Pancreas (tissue), 10 donors: ENCODE measurements at regions not wholly inside any gene's neighbourhood (a gene's known extent, or its start where the extent isn't known, plus 50 kb on each side); places are given as distances from the start of the nearest gene placed in this dataset.

Source experiments
- ATAC-seq, 4 donors: fragments of 200-7000 bp; cut with Tn5 transposase; one replicate each; pipeline versions ENCODE4 v1.8.0 to v1.9.1; 2020; ENCODE audit warnings: mild to moderate bottlenecking in 4 of 4, moderate library complexity in 4 of 4
- DNase-seq, 6 donors: peaks; one replicate each; pipeline ENCODE4 v3.0.0-alpha.2; 2020
- FAIRE-seq: peaks from 2 replicates; lab custom pipeline; 2012; peaks lifted over from hg19 to GRCh38; lab: Jason Lieb, UNC
- H3K27ac ChIP-seq, 4 donors: fragments of 200-600 bp; sonication (generic); 1 replicate in 3 of 4; 2 replicates in 1 of 4; pipeline versions ENCODE4 v1.5.0 to v1.8.0; 2020
- H3K27me3 ChIP-seq, 4 donors: fragments of 200-600 bp; one replicate each; pipeline ENCODE4 v1.8.0; 2021
- H3K36me3 ChIP-seq, 3 donors: fragments of 200-600 bp; sonication (generic) in 1 of 3; one replicate each; pipeline versions ENCODE4 v1.5.0 to v1.8.0; 2020 to 2021
- H3K4me1 ChIP-seq, 3 donors: fragments of 200-600 bp; one replicate each; pipeline ENCODE4 v1.8.0; 2021
- H3K4me3 ChIP-seq, 4 donors: fragments of 200-600 bp; sonication (generic) in 2 of 4; one replicate each; pipeline versions ENCODE4 v1.5.0 to v1.8.0; 2020 to 2021
- H3K9me3 ChIP-seq, 4 donors: fragments of 200-600 bp; one replicate each; pipeline ENCODE4 v1.8.0; 2021
- CTCF ChIP-seq, 4 donors: fragments of 200-600 bp; sonication (generic) in 3 of 4; IDR thresholded peaks; one replicate each; pipeline versions ENCODE4 v1.5.0 to v1.8.0; 2021; ENCODE audit warnings: antibody characterized with exemption in 4 of 4
- WGBS, 2 donors: extraction: QIAGEN DNeasy Blood & Tissue Kit; methylation state at CpG; one replicate each; pipeline ENCODE4 v1.1.7; 2013; 5-methylcytosine and 5-hydroxymethylcytosine counted together
- intact Hi-C, 3 donors: fragments of 100-400 bp; cut with DNase I; formaldehyde crosslinking; loops; one replicate each; pipeline versions ENCODE4 v1.11.1 to v1.14.2; 2022
- donor health status: healthy with polysubstance abuse.
- donor health status: DM: no; HTN: no; CAD: no; lungs with moderate emphysema.
- donor health status: DM: no; HTN: no; CAD: no.
- donor health status: control.
- donor health status: control.
- donor health status: Bipolar disorder and iron deficiency.
- donor health status: DM: yes; HTN: yes; CAD: no.
- donor health status: DM: no; HTN: no; CAD: no.
- donor health status: DM: no; HTN: no; CAD: no.
- donor health status: DM: yes; HTN: yes; CAD: no.

- Histone ChIP-seq H3K4me3 (no peak overlapping the region), H3K4me1 (no peaks in the 10 kb centered on the region), H3K27me3 (peaks cover 0 to 4% (median 0%) of the 10 kb centered on the region in 4 donors), H3K27ac (no peak overlapping the region), H3K9me3 (no peaks in the 10 kb centered on the region), H3K36me3 (no peaks in the 10 kb centered on the region)
- ATAC-seq (no peak), DNase-seq (no peak), FAIRE-seq (no peak)
- TF ChIP-seq CTCF (IDR thresholded peaks at IDR 0.05) = no peak
- 70 to 90% methylated on average over 5 of the region's 5 CpGs for WGBS, 2 donors
- intact Hi-C loops = no loop called here
These were observed 162.0 kb upstream of the GATB start for GRCh38 chr4:151922811-151923210.

- no peak overlapping the region for H3K4me3 ChIP-seq
- ATAC-seq (no peak), FAIRE-seq (no peak), DNase-seq (no peak)
- no peak for TF ChIP-seq CTCF (IDR thresholded peaks at IDR 0.05)
- intact Hi-C loops = no loop called here
- H3K27ac ChIP-seq = no peak overlapping the region
- H3K36me3 ChIP-seq = no peaks in the 10 kb centered on the region
- no peaks in the 10 kb centered on the region for H3K9me3 ChIP-seq
- H3K4me1 ChIP-seq = no peaks in the 10 kb centered on the region
- H3K27me3 ChIP-seq = peaks cover 0 to 4% (median 0%) of the 10 kb centered on the region in 4 donors
- WGBS, 2 donors = 51 to 69% methylated on average over 4 of the region's 4 CpGs
These were observed 161.5 kb upstream of the GATB start for GRCh38 chr4:151922306-151922705.

- TF ChIP-seq CTCF (IDR thresholded peaks at IDR 0.05) = no peak
- Histone ChIP-seq H3K36me3 (no peaks in the 10 kb centered on the region), H3K9me3 (no peaks in the 10 kb centered on the region), H3K27ac (no peak overlapping the region), H3K27me3 (peaks cover 0 to 4% (median 0%) of the 10 kb centered on the region in 4 donors), H3K4me1 (no peaks in the 10 kb centered on the region), H3K4me3 (no peak overlapping the region)
- WGBS, 2 donors = 60 to 66% methylated on average over 4 of the region's 4 CpGs
- FAIRE-seq (no peak), ATAC-seq (no peak), DNase-seq (no peak)
- intact Hi-C loops = no loop called here
These were observed 161.0 kb upstream of the GATB start for GRCh38 chr4:151921811-151922210.

- ATAC-seq (no peak), DNase-seq (no peak), FAIRE-seq (no peak)
- no peak overlapping the region for H3K4me3 ChIP-seq
- no peaks in the 10 kb centered on the region for H3K36me3 ChIP-seq
- TF ChIP-seq CTCF (IDR thresholded peaks at IDR 0.05) = no peak
- peaks cover 0 to 4% (median 0%) of the 10 kb centered on the region in 4 donors for H3K27me3 ChIP-seq
- H3K4me1 ChIP-seq = no peaks in the 10 kb centered on the region
- H3K9me3 ChIP-seq = no peaks in the 10 kb centered on the region
- no peak overlapping the region for H3K27ac ChIP-seq
- intact Hi-C loops = no loop called here
These were observed 160.6 kb upstream of the GATB start for GRCh38 chr4:151921386-151921785.

- no peaks in the 10 kb centered on the region for H3K36me3 ChIP-seq
- peaks cover 0 to 4% (median 0%) of the 10 kb centered on the region in 4 donors for H3K27me3 ChIP-seq
- FAIRE-seq = no peak
- H3K9me3 ChIP-seq = no peaks in the 10 kb centered on the region
- DNase-seq = no peak
- H3K4me3 ChIP-seq = no peak overlapping the region
- no peak for TF ChIP-seq CTCF (IDR thresholded peaks at IDR 0.05)
- ATAC-seq = no peak
- no peaks in the 10 kb centered on the region for H3K4me1 ChIP-seq
- H3K27ac ChIP-seq = no peak overlapping the region
- WGBS, 2 donors = 55 to 66% methylated on average over 2 of the region's 2 CpGs
- intact Hi-C loops = no loop called here
These were observed 156.4 kb upstream of the GATB start for GRCh38 chr4:151917145-151917734.
